ENCODE measurements at regions not wholly inside any gene's neighbourhood (a gene's known extent, or its start where the extent isn't known, plus 50 kb on each side); places are given as distances from the start of the nearest gene placed in this dataset.

- TF ChIP-seq CTCF (IDR thresholded peaks at IDR 0.05): 0 out of 2 replicates have a peak, but pooled peaks have one; percentile 14
- no peak for TF ChIP-seq REST (IDR thresholded peaks at IDR 0.05; ENCODE audit: insufficient read depth in 1 of 2, low read depth in 2 of 2, low read length in 1 of 2)
- TF ChIP-seq POLR2AphosphoS5 (IDR thresholded peaks at IDR 0.05; ENCODE audit: low read depth, low read length): no peak
- TF ChIP-seq SIN3A (IDR thresholded peaks at IDR 0.05; ENCODE audit: borderline replicate concordance, insufficient read depth, low read depth, low read length): no peak
- no peak for TF ChIP-seq TCF7L2 (IDR thresholded peaks at IDR 0.05; ENCODE audit: low read depth, low read length)
Measured at GRCh38 chr20:11546939-11547338, 370.8 kb upstream of the BTBD3 start.

All from Panc1 (cell line).